ENCODE measurements at regions not wholly inside any gene's neighbourhood (a gene's known extent, or its start where the extent isn't known, plus 50 kb on each side); places are given as distances from the start of the nearest gene placed in this dataset.

- Histone ChIP-seq H3K9me3 (no peaks in the 10 kb centered on the region), H3K4me1 (no peaks in the 10 kb centered on the region), H3K27ac (no peak overlapping the region), H3K36me3 (no peaks in the 10 kb centered on the region), H3K27me3 (replicated peaks in 1 of 7) (peaks cover 0 to 47% (median 0%) of the 10 kb centered on the region in 7 donors), H3K4me3 (no peak overlapping the region)
- DNase-seq: no peak
- intact Hi-C loops (cut with DNase I; ENCODE audit: low total_unique reads): no loop called here
- 57 to 68% (median 63%) methylated on average over 12 of the region's 12 CpGs for WGBS, 5 donors
- TF ChIP-seq, protein P1, sequence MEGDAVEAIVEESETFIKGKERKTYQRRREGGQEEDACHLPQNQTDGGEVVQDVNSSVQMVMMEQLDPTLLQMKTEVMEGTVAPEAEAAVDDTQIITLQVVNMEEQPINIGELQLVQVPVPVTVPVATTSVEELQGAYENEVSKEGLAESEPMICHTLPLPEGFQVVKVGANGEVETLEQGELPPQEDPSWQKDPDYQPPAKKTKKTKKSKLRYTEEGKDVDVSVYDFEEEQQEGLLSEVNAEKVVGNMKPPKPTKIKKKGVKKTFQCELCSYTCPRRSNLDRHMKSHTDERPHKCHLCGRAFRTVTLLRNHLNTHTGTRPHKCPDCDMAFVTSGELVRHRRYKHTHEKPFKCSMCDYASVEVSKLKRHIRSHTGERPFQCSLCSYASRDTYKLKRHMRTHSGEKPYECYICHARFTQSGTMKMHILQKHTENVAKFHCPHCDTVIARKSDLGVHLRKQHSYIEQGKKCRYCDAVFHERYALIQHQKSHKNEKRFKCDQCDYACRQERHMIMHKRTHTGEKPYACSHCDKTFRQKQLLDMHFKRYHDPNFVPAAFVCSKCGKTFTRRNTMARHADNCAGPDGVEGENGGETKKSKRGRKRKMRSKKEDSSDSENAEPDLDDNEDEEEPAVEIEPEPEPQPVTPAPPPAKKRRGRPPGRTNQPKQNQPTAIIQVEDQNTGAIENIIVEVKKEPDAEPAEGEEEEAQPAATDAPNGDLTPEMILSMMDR (IDR thresholded peaks at IDR 0.05 in 8 of 11, conservative IDR thresholded peaks at IDR 0.05 in 3 of 11): no peak
- TF ChIP-seq POLR2A (IDR thresholded peaks at IDR 0.05) (no peak), POLR2AphosphoS5 (IDR thresholded peaks at IDR 0.05) (no peak)
These were observed 86.0 kb downstream of the MATN1 start for GRCh38 chr1:30637183-30637980.

DNA sequence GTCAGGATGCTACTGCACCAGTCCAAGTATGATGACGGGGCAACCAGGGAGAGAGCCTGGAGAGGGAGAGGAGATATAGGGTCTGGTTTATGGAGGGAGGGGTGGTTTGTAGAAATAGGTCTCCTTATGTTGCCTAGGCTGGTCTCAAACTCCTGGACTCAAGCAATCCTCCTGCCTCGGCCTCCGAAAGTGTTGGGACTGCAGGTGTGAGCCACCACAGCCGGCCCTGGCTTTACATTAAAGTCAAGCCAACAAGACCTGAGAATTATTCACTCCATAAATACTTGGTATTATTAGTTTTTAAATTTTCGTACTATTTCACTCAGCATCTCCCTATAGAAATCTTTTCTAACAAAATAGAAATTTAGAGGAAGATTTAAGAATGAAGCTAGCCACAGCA, 86.8 kb downstream of the MATN1 start:
- no peaks in the 10 kb centered on the region for H3K36me3 ChIP-seq
- 68 to 86% (median 78%) methylated on average over 5 of the region's 5 CpGs for WGBS, 5 donors
- intact Hi-C loops (cut with DNase I; ENCODE audit: low total_unique reads): no loop called here
- no peaks in the 10 kb centered on the region for H3K4me1 ChIP-seq
- no peak overlapping the region for H3K27ac ChIP-seq
- TF ChIP-seq POLR2AphosphoS5 (IDR thresholded peaks at IDR 0.05) (no peak), POLR2A (IDR thresholded peaks at IDR 0.05) (no peak)
- TF ChIP-seq, protein P1 (IDR thresholded peaks at IDR 0.05 in 8 of 11, conservative IDR thresholded peaks at IDR 0.05 in 3 of 11): no peak
- peaks cover 0 to 45% (median 0%) of the 10 kb centered on the region in 7 donors for H3K27me3 ChIP-seq (replicated peaks in 1 of 7)
- no peak for DNase-seq
- no peak overlapping the region for H3K4me3 ChIP-seq
- no peaks in the 10 kb centered on the region for H3K9me3 ChIP-seq

- intact Hi-C loops (cut with DNase I; ENCODE audit: low total_unique reads): no loop called here
These were observed 87.9 kb downstream of the MATN1 start for GRCh38 chr1:30635391-30635975.

GRCh38 chr1:30634507-30634906, 88.9 kb downstream of the MATN1 start:
- H3K27me3 ChIP-seq (replicated peaks in 1 of 7): peaks cover 0 to 45% (median 0%) of the 10 kb centered on the region in 7 donors
- no peak for DNase-seq
- TF ChIP-seq POLR2AphosphoS5 (IDR thresholded peaks at IDR 0.05) (no peak), POLR2A (IDR thresholded peaks at IDR 0.05) (no peak)
- TF ChIP-seq, protein P1 (IDR thresholded peaks at IDR 0.05 in 8 of 11, conservative IDR thresholded peaks at IDR 0.05 in 3 of 11): no peak
- H3K4me1 ChIP-seq: no peaks in the 10 kb centered on the region
- no peak overlapping the region for H3K27ac ChIP-seq
- H3K36me3 ChIP-seq: no peaks in the 10 kb centered on the region
- intact Hi-C loops (cut with DNase I; ENCODE audit: low total_unique reads): no loop called here
- no peaks in the 10 kb centered on the region for H3K9me3 ChIP-seq
- H3K4me3 ChIP-seq: no peak overlapping the region
- WGBS, 5 donors: 89 to 98% (median 94%) methylated on average over 5 of the region's 5 CpGs

More at GRCh38 chr1:30635391-30635975, 87.9 kb downstream of the MATN1 start:
- no peak for DNase-seq
- no peak for TF ChIP-seq POLR2AphosphoS5 (IDR thresholded peaks at IDR 0.05)
- TF ChIP-seq, protein P1 (IDR thresholded peaks at IDR 0.05 in 8 of 11, conservative IDR thresholded peaks at IDR 0.05 in 3 of 11): no peak
- no peak for TF ChIP-seq POLR2A (IDR thresholded peaks at IDR 0.05)
- 54 to 71% (median 63%) methylated on average over 8 of the region's 8 CpGs for WGBS, 5 donors
- H3K4me3 ChIP-seq: no peak overlapping the region
- no peak overlapping the region for H3K27ac ChIP-seq
- no peaks in the 10 kb centered on the region for H3K36me3 ChIP-seq
- H3K9me3 ChIP-seq: no peaks in the 10 kb centered on the region
- H3K4me1 ChIP-seq: no peaks in the 10 kb centered on the region
- H3K27me3 ChIP-seq (replicated peaks in 1 of 7): peaks cover 0 to 42% (median 0%) of the 10 kb centered on the region in 7 donors

Data from spleen (tissue), 11 donors.